Lower leg skin (tissue), 3 donors: ENCODE measurements at regions not wholly inside any gene's neighbourhood (a gene's known extent, or its start where the extent isn't known, plus 50 kb on each side); places are given as distances from the start of the nearest gene placed in this dataset.

Experiments used
- POLR2A ChIP-seq, 2 donors: fragments of 450-650 bp; IDR thresholded peaks; one replicate each; pipeline ENCODE4 v1.6.1; 2016 to 2017; ENCODE audit warnings: antibody characterized with exemption in 2 of 2, mild to moderate bottlenecking in 1 of 2, moderate library complexity in 1 of 2
- TF ChIP-seq, protein P1 (sequence below), 3 donors: fragments of 450-650 bp; IDR thresholded peaks; one replicate each; pipeline ENCODE4 v1.5.1; 2016; ENCODE audit warnings: antibody characterized with exemption in 3 of 3, mild to moderate bottlenecking in 3 of 3, moderate library complexity in 2 of 3

DNA sequence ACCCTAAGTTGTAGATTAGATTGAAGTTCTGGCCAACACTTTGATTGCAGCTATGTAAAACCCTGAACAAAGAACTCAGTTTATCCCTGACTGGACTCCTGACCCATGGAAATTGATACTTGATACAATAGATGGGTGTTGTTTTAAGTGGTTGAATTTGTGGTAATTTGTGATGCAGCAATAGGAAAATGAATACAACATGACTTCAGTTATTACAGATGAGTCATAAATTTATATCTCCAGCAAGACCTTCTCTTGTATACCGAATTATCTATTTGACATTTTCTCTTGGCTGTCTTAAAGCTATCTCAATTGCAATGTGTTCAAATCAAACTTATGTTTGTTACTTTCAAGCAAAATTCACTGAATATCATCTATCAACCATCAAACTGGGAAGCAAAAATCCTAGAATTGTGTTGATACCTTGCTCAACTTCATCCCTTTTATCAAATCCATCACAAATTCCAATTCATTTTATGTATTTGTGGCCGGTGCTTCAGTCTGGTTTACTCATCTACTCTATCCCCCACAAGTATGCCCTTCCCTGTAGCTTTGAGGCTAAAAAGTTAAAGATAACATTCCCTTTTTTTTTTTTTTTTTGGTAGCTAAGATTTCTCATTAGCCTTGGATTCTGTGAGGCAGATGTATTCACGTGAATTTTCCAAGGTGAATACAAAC is 129.4 kb upstream of the CENPW start:
- TF ChIP-seq, protein P1, sequence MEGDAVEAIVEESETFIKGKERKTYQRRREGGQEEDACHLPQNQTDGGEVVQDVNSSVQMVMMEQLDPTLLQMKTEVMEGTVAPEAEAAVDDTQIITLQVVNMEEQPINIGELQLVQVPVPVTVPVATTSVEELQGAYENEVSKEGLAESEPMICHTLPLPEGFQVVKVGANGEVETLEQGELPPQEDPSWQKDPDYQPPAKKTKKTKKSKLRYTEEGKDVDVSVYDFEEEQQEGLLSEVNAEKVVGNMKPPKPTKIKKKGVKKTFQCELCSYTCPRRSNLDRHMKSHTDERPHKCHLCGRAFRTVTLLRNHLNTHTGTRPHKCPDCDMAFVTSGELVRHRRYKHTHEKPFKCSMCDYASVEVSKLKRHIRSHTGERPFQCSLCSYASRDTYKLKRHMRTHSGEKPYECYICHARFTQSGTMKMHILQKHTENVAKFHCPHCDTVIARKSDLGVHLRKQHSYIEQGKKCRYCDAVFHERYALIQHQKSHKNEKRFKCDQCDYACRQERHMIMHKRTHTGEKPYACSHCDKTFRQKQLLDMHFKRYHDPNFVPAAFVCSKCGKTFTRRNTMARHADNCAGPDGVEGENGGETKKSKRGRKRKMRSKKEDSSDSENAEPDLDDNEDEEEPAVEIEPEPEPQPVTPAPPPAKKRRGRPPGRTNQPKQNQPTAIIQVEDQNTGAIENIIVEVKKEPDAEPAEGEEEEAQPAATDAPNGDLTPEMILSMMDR (IDR thresholded peaks at IDR 0.05), result no peak
- no peak for TF ChIP-seq POLR2A (IDR thresholded peaks at IDR 0.05)
